CD14-positive monocyte (primary cell): ENCODE measurements at regions not wholly inside any gene's neighbourhood (a gene's known extent, or its start where the extent isn't known, plus 50 kb on each side); places are given as distances from the start of the nearest gene placed in this dataset.

Source experiments
- DNase-seq, 3 donors: peaks; one replicate each; pipeline ENCODE4 v3.0.0-alpha.2; 2011 to 2022
- H2AFZ ChIP-seq: 2 replicates; pipeline ENCODE4 v1.6.0; 2012; ENCODE audit warnings: mild to moderate bottlenecking, low read depth, low read length, inconsistent platforms; ENCODE audit not compliant: insufficient read depth, poor library complexity, severe bottlenecking
- H3K27ac ChIP-seq, 2 donors: 1 replicate in 1 of 2; 2 replicates in 1 of 2; pipeline ENCODE4 v1.5.1; 2012 to 2013; ENCODE audit warnings: low read length in 2 of 2, control low read depth in 1 of 2, inconsistent platforms in 1 of 2, low read depth in 1 of 2, mild to moderate bottlenecking in 1 of 2
- H3K27me3 ChIP-seq, 2 donors: one replicate each; pipeline versions ENCODE4 v1.6.0 to v1.6.1; 2011 to 2013; ENCODE audit warnings: low read length in 2 of 2; ENCODE audit not compliant: control insufficient read depth in 2 of 2, insufficient read depth in 2 of 2
- H3K36me3 ChIP-seq, 2 donors: replicated peaks in 1 of 2; 1 replicate in 1 of 2; 2 replicates in 1 of 2; pipeline versions ENCODE4 v1.5.1 to v1.6.1; 2012 to 2013; ENCODE audit warnings: low read length in 2 of 2, control low read depth in 1 of 2, inconsistent platforms in 1 of 2, mild to moderate bottlenecking in 1 of 2; ENCODE audit not compliant: insufficient read depth in 2 of 2, control insufficient read depth in 1 of 2
- H3K4me1 ChIP-seq, 2 donors: 1 replicate in 1 of 2; 2 replicates in 1 of 2; pipeline versions ENCODE4 v1.5.1 to v1.6.1; 2012 to 2013; ENCODE audit warnings: low read length in 2 of 2, control low read depth in 1 of 2, inconsistent platforms in 1 of 2, mild to moderate bottlenecking in 1 of 2, moderate library complexity in 1 of 2; ENCODE audit not compliant: insufficient read depth in 2 of 2, control insufficient read depth in 1 of 2
- H3K4me2 ChIP-seq: replicated peaks from 2 replicates; pipeline ENCODE3; 2012; ENCODE audit warnings: low read length, moderate library complexity, mild to moderate bottlenecking; ENCODE audit not compliant: poor library complexity, severe bottlenecking; ENCODE audit errors: extremely low read depth
- H3K4me3 ChIP-seq, 3 experiments: fragments of 200-600 bp in 1 of 3; sonication (generic) in 1 of 3; replicated peaks in 1 of 3; 1 replicate in 2 of 3; 2 replicates in 1 of 3; pipeline ENCODE4 v1.5.1; 2011 to 2013; ENCODE audit warnings: low read length in 3 of 3, mild to moderate bottlenecking in 3 of 3, control low read depth in 2 of 3, low read depth in 2 of 3, inconsistent platforms in 1 of 3, moderate library complexity in 1 of 3
- H3K79me2 ChIP-seq: 2 replicates; pipeline ENCODE4 v1.6.0; 2012; ENCODE audit warnings: mild to moderate bottlenecking, control low read depth, inconsistent platforms, low read length, moderate library complexity; ENCODE audit not compliant: insufficient read depth
- H3K9ac ChIP-seq: 2 replicates; pipeline ENCODE4 v1.6.0; 2017; ENCODE audit warnings: low read length, mild to moderate bottlenecking; ENCODE audit not compliant: insufficient read depth, poor library complexity, severe bottlenecking
- H3K9me3 ChIP-seq, 2 donors: replicated peaks in 1 of 2; 1 replicate in 1 of 2; 2 replicates in 1 of 2; pipeline versions ENCODE4 v1.5.1 to v1.6.1; 2012 to 2013; ENCODE audit warnings: low read length in 2 of 2, control low read depth in 1 of 2; ENCODE audit not compliant: control insufficient read depth in 1 of 2, insufficient read depth in 1 of 2
- H4K20me1 ChIP-seq: 2 replicates; pipeline ENCODE4 v1.6.0; 2012; ENCODE audit warnings: mild to moderate bottlenecking, low read length, control low read depth, moderate library complexity; ENCODE audit not compliant: insufficient read depth
- H3K27ac Mint-ChIP-seq, 7 donors: one replicate each; pipeline ENCODE4 v1.8.0; 2020; ENCODE audit warnings: mild to moderate bottlenecking in 7 of 7, mixed read lengths in 7 of 7, moderate library complexity in 6 of 7, inconsistent platforms in 2 of 7
- H3K27me3 Mint-ChIP-seq, 3 donors: one replicate each; pipeline ENCODE4 v1.8.0; 2021 to 2022; ENCODE audit warnings: low read depth in 3 of 3, mild to moderate bottlenecking in 3 of 3, mixed read lengths in 3 of 3, moderate library complexity in 3 of 3, inconsistent platforms in 1 of 3
- H3K36me3 Mint-ChIP-seq, 2 donors: one replicate each; pipeline ENCODE4 v1.8.0; 2020; ENCODE audit warnings: mixed read lengths in 2 of 2, inconsistent platforms in 1 of 2, mild to moderate bottlenecking in 1 of 2
- H3K4me1 Mint-ChIP-seq: one replicate; pipeline ENCODE4 v1.8.0; 2020; ENCODE audit warnings: mild to moderate bottlenecking, mixed read lengths
- H3K4me3 Mint-ChIP-seq, 2 donors: one replicate each; pipeline ENCODE4 v1.8.0; 2020; ENCODE audit warnings: mild to moderate bottlenecking in 2 of 2, mixed read lengths in 2 of 2, moderate library complexity in 1 of 2
- H3K9me3 Mint-ChIP-seq, 7 donors: one replicate each; pipeline ENCODE4 v1.8.0; 2020 to 2022; ENCODE audit warnings: mixed read lengths in 7 of 7, mild to moderate bottlenecking in 6 of 7, moderate library complexity in 6 of 7, inconsistent platforms in 2 of 7
- CTCF ChIP-seq: fragments of 200-600 bp; IDR thresholded peaks from one replicate; pipeline ENCODE4 v1.8.0; 2022; ENCODE audit warnings: antibody characterized with exemption, mild to moderate bottlenecking
- WGBS: methylation state at CpG from one replicate; pipeline ENCODE4 v1.1.5; 2013; ENCODE audit warnings: missing lambda C conversion rate; ENCODE audit not compliant: insufficient coverage; 5-methylcytosine and 5-hydroxymethylcytosine counted together
- intact Hi-C, 2 donors: fragments of 100-400 bp; cut with micrococcal nuclease; formaldehyde crosslinking; loops; one replicate each; pipeline versions ENCODE4 v1.15.0 to v1.15.1; 2023

GRCh38 chr11:88043149-88043548 is 132.1 kb downstream of the RAB38 start:
- no peak overlapping the region for H3K27ac Mint-ChIP-seq
- H3K4me1 ChIP-seq, result no peaks in the 10 kb centered on the region
- H3K79me2 ChIP-seq, result no peaks in the 10 kb centered on the region
- H3K27ac ChIP-seq, result no peak overlapping the region
- 22% methylated on average over 3 of the region's 3 CpGs for WGBS
- H3K9ac ChIP-seq, result no peak overlapping the region
- no peak overlapping the region for H3K4me3 ChIP-seq
- H2AFZ ChIP-seq, result no peak overlapping the region
- H3K36me3 ChIP-seq, result no peaks in the 10 kb centered on the region
- H4K20me1 ChIP-seq, result no peaks in the 10 kb centered on the region
- no peaks in the 10 kb centered on the region for H3K36me3 Mint-ChIP-seq
- intact Hi-C loops, result no loop called here
- no peaks in the 10 kb centered on the region for H3K9me3 ChIP-seq
- TF ChIP-seq CTCF, result no peak
- no peaks in the 10 kb centered on the region for H3K4me1 Mint-ChIP-seq
- no peaks in the 10 kb centered on the region for H3K9me3 Mint-ChIP-seq
- H3K4me2 ChIP-seq, result no peak overlapping the region
- no peak for DNase-seq
- H3K27me3 ChIP-seq, result no peaks in the 10 kb centered on the region
- H3K27me3 Mint-ChIP-seq, result peaks cover 0 to 7% (median 1%) of the 10 kb centered on the region in 3 donors
- no peak overlapping the region for H3K4me3 Mint-ChIP-seq

- Mint-ChIP-seq H3K36me3 (no peaks in the 10 kb centered on the region), H3K4me3 (no peak overlapping the region), H3K27ac (no peak overlapping the region), H3K9me3 (no peaks in the 10 kb centered on the region), H3K4me1 (no peaks in the 10 kb centered on the region), H3K27me3 (peaks cover 0 to 7% (median 1%) of the 10 kb centered on the region in 3 donors)
- H3K27ac ChIP-seq, result no peak overlapping the region
- H3K4me3 ChIP-seq, result no peak overlapping the region
- intact Hi-C loops, result no loop called here
- H3K4me1 ChIP-seq, result no peaks in the 10 kb centered on the region
- no peak overlapping the region for H2AFZ ChIP-seq
- DNase-seq, result no peak
- 92% methylated on average over 1 of the region's 1 CpG for WGBS
- H3K4me2 ChIP-seq, result no peak overlapping the region
- no peak for TF ChIP-seq CTCF
- no peak overlapping the region for H3K9ac ChIP-seq
- no peaks in the 10 kb centered on the region for H3K36me3 ChIP-seq
- H3K9me3 ChIP-seq, result no peaks in the 10 kb centered on the region
- no peaks in the 10 kb centered on the region for H4K20me1 ChIP-seq
- H3K79me2 ChIP-seq, result no peaks in the 10 kb centered on the region
- H3K27me3 ChIP-seq, result no peaks in the 10 kb centered on the region
These were observed 132.6 kb downstream of the RAB38 start for GRCh38 chr11:88042647-88043046.
